Heart left ventricle (tissue), 16 donors: ENCODE measurements at regions not wholly inside any gene's neighbourhood (a gene's known extent, or its start where the extent isn't known, plus 50 kb on each side); places are given as distances from the start of the nearest gene placed in this dataset.

Experiments used
- ATAC-seq, 4 donors: fragments of 200-7000 bp; cut with Tn5 transposase; one replicate each; pipeline ENCODE4 v1.9.1; 2020 to 2022; ENCODE audit warnings: moderate library complexity in 4 of 4, mild to moderate bottlenecking in 3 of 4, moderate number of reproducible peaks in 1 of 4
- DNase-seq, 5 donors: peaks; one replicate each; pipeline ENCODE4 v3.0.0-alpha.2; 2020
- H3K27ac ChIP-seq, 12 donors: fragments of 200-600 bp; sonication (generic) in 4 of 12; one replicate each; pipeline versions ENCODE4 v1.5.0 to v1.8.0; 2016 to 2022; ENCODE audit warnings: mild to moderate bottlenecking in 2 of 12
- H3K27me3 ChIP-seq, 9 donors: fragments of 200-600 bp; sonication (generic) in 2 of 9; one replicate each; pipeline versions ENCODE4 v1.5.1 to v1.8.0; 2016 to 2022; ENCODE audit warnings: mild to moderate bottlenecking in 3 of 9
- H3K36me3 ChIP-seq, 9 donors: fragments of 200-600 bp; sonication (generic) in 2 of 9; one replicate each; pipeline versions ENCODE4 v1.5.0 to v1.8.0; 2018 to 2022; ENCODE audit warnings: mild to moderate bottlenecking in 2 of 9
- H3K4me1 ChIP-seq, 12 donors: fragments of 200-600 bp; sonication (generic) in 4 of 12; one replicate each; pipeline versions ENCODE4 v1.5.0 to v1.8.0; 2016 to 2022; ENCODE audit warnings: mild to moderate bottlenecking in 3 of 12
- H3K4me3 ChIP-seq, 12 donors: fragments of 200-600 bp; sonication (generic) in 4 of 12; one replicate each; pipeline versions ENCODE4 v1.5.0 to v1.8.0; 2017 to 2022; ENCODE audit warnings: mild to moderate bottlenecking in 9 of 12, moderate library complexity in 4 of 12
- H3K9me3 ChIP-seq, 12 donors: fragments of 200-600 bp; sonication (generic) in 4 of 12; one replicate each; pipeline versions ENCODE4 v1.5.0 to v1.8.0; 2016 to 2022; ENCODE audit warnings: mild to moderate bottlenecking in 1 of 12
- POLR2A ChIP-seq, 2 donors: fragments of 450-650 bp; IDR thresholded peaks; one replicate each; pipeline ENCODE4 v1.6.1; 2017; ENCODE audit warnings: antibody characterized with exemption in 2 of 2, mild to moderate bottlenecking in 2 of 2, moderate library complexity in 2 of 2
- WGBS, 4 donors: extraction: QIAGEN DNeasy Blood & Tissue Kit in 2 of 4; methylation state at CpG; one replicate each; pipeline versions ENCODE4 v1.1.5 to v1.1.7; 2013 to 2018; 5-methylcytosine and 5-hydroxymethylcytosine counted together
- intact Hi-C, 10 donors: fragments of 100-400 bp; cut with DNase I; formaldehyde crosslinking; loops; one replicate each; pipeline versions ENCODE4 v1.11.1 to v1.14.2; 2022
- TF ChIP-seq, protein P1 (sequence below), 12 donors: fragments of 200-600 bp; sonication (generic) in 4 of 12; IDR thresholded peaks; one replicate each; pipeline versions ENCODE4 v1.5.0 to v1.8.0; 2018 to 2022; ENCODE audit warnings: antibody characterized with exemption in 12 of 12, mild to moderate bottlenecking in 5 of 12
- donor health status: ischemic (EF 13 %, LVEDD 7.1; RV severe dilation, severe dysfunction).
- donor health status: healthy with polysubstance abuse.
- donor health status: DM: no; HTN: yes; CAD: no.
- donor health status: DM: no; HTN: no; CAD: no.
- donor health status: ischemic (EF 25% LVEDD 6.9; RV normal size, moderate dysfunction).
- donor health status: ischemic (EF 25% LVEDD 5.7; RV mildly dilated, moderate dysfunction).
- donor health status: healthy.
- donor health status: DM: yes; HTN: yes; CAD: no.
- donor health status: ischemic (EF 35%, LVEDD 5.7; RV mildly dilated, moderate dysfunction).
- donor health status: nonischemic (EF 11% LVEDD 7.7; RV severe dilation, severe dysfunction).
- donor health status: DM: yes; HTN: yes; CAD: no.
- donor health status: PGD.
- donor health status: ischemic (EF 29% LVEDD 5.4; RV normal size, mild dysfunction).
- donor health status: nonischemic (EF 23%, LVEDD 6.1; RV moderate dilation, normal function).

DNA sequence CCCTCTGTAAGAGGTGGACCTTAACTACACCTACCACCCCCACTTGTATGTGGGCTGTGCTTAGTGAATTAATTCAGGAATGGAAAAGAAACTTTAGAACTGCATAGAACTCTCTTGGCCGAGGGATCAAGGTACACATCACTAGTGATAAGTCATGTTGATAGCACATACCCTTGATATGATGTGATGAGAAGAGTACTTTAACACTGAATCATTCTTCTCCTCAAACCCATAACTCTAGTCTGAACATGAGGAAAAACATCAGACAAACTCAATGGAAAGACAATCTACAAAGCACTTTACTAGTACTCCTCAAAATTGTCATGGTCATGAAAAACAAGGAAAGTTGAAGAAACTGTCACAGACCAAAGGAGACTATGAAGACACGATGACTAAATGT, 87.6 kb downstream of the P2RY1 start:
- no peak overlapping the region for H3K27ac ChIP-seq
- TF ChIP-seq POLR2A (IDR thresholded peaks at IDR 0.05): no peak
- TF ChIP-seq, protein P1, sequence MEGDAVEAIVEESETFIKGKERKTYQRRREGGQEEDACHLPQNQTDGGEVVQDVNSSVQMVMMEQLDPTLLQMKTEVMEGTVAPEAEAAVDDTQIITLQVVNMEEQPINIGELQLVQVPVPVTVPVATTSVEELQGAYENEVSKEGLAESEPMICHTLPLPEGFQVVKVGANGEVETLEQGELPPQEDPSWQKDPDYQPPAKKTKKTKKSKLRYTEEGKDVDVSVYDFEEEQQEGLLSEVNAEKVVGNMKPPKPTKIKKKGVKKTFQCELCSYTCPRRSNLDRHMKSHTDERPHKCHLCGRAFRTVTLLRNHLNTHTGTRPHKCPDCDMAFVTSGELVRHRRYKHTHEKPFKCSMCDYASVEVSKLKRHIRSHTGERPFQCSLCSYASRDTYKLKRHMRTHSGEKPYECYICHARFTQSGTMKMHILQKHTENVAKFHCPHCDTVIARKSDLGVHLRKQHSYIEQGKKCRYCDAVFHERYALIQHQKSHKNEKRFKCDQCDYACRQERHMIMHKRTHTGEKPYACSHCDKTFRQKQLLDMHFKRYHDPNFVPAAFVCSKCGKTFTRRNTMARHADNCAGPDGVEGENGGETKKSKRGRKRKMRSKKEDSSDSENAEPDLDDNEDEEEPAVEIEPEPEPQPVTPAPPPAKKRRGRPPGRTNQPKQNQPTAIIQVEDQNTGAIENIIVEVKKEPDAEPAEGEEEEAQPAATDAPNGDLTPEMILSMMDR (IDR thresholded peaks at IDR 0.05): no peak
- DNase-seq: no peak
- no peak for ATAC-seq
- no peaks in the 10 kb centered on the region for H3K4me1 ChIP-seq
- 78 to 83% (median 79%) methylated on average over 2 of the region's 2 CpGs for WGBS, 4 donors
- intact Hi-C loops: no loop called here
- no peaks in the 10 kb centered on the region for H3K36me3 ChIP-seq
- H3K9me3 ChIP-seq: peaks cover 0 to 6% (median 0%) of the 10 kb centered on the region in 12 donors
- H3K4me3 ChIP-seq: no peak overlapping the region
- H3K27me3 ChIP-seq: no peaks in the 10 kb centered on the region

DNA sequence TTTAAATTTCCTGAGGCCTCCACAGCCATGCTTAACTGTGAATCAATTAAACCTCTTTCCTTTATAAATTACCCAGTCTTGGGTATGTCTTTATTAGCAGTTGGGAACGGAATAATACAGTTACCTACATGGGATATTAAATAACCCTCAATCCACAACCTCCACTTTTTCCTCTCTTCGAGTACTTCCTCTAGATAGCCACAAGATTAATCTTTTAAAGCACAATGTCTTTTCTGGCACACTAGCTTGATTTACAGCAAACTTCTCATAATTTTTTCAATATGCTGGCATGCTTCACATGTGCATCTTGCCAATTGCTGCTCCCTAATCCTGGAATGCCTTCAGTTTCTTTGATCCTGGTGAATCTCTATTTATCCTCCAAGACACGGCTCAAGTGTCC, 92.2 kb downstream of the P2RY1 start:
- H3K27ac ChIP-seq: no peak overlapping the region
- no peaks in the 10 kb centered on the region for H3K4me1 ChIP-seq
- intact Hi-C loops: no loop called here
- WGBS, 4 donors: 82 to 84% (median 83%) methylated on average over 3 of the region's 3 CpGs
- no peaks in the 10 kb centered on the region for H3K27me3 ChIP-seq
- H3K4me3 ChIP-seq: no peak overlapping the region
- no peak for TF ChIP-seq POLR2A (IDR thresholded peaks at IDR 0.05)
- TF ChIP-seq, protein P1 (IDR thresholded peaks at IDR 0.05): no peak
- no peak for DNase-seq
- H3K36me3 ChIP-seq: no peaks in the 10 kb centered on the region
- H3K9me3 ChIP-seq: no peaks in the 10 kb centered on the region
- ATAC-seq: no peak

DNA sequence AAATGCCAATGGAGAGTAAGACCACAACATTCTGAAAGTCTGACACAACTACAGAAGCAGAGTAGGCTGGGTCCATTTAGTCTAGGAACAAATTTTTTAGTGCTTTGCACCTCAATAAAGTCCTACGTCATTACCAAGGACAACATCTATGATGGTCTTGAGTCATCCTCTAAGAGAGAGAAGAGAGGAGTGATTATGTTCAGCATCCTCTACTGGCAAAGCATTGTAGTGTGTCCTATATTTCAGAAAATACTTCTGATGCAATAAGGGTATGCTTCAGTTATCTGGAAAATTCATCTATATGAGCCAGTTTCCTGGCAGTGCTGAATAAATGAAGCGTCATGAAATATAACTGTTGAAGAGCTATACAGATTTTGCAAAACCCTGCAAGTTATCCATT, 95.6 kb downstream of the P2RY1 start:
- Histone ChIP-seq H3K27ac (no peak overlapping the region), H3K36me3 (no peaks in the 10 kb centered on the region), H3K27me3 (no peaks in the 10 kb centered on the region), H3K9me3 (no peaks in the 10 kb centered on the region), H3K4me3 (no peak overlapping the region), H3K4me1 (no peaks in the 10 kb centered on the region)
- DNase-seq: no peak
- TF ChIP-seq, protein P1 (IDR thresholded peaks at IDR 0.05): no peak
- TF ChIP-seq POLR2A (IDR thresholded peaks at IDR 0.05): no peak
- intact Hi-C loops: loop anchor here in 1 of 10 donors (10.0 kb wide), 1 partner anchor 426 kb away; no protein-coding TSS in a partner anchor
- 87 to 91% (median 89%) methylated on average over 2 of the region's 2 CpGs for WGBS, 4 donors
- no peak for ATAC-seq

GRCh38 chr3:152937234-152937633, 102.3 kb downstream of the P2RY1 start:
- Histone ChIP-seq H3K4me3 (no peak overlapping the region), H3K27me3 (no peaks in the 10 kb centered on the region), H3K4me1 (no peaks in the 10 kb centered on the region), H3K9me3 (no peaks in the 10 kb centered on the region), H3K27ac (no peak overlapping the region), H3K36me3 (no peaks in the 10 kb centered on the region)
- no peak for DNase-seq
- no peak for ATAC-seq
- no peak for TF ChIP-seq POLR2A (IDR thresholded peaks at IDR 0.05)
- TF ChIP-seq, protein P1 (IDR thresholded peaks at IDR 0.05): peak in 8 of 12 donors; percentile 13 to 55 (median 29)
- WGBS, 4 donors: 52 to 59% (median 56%) methylated on average over 2 of the region's 2 CpGs
- intact Hi-C loops: loop anchor here in 1 of 10 donors (10.0 kb wide), 1 partner anchor 432 kb away; no protein-coding TSS in a partner anchor
